ENCODE measurements at regions not wholly inside any gene's neighbourhood (a gene's known extent, or its start where the extent isn't known, plus 50 kb on each side); places are given as distances from the start of the nearest gene placed in this dataset.
"Not testable (repeated sequence)": the region's sequence is repeated elsewhere in the genome, so short reads cannot be mapped to it uniquely, and the experiment has no call there.

- no peak for DNase-seq (ENCODE audit: low spot score)
Observed at GRCh38 chr1:47522935-47523834, 85.3 kb downstream of the FOXD2 start.

- no peak for DNase-seq (ENCODE audit: low spot score)
Observed at GRCh38 chr1:47523835-47524215, 86.0 kb downstream of the FOXD2 start.

GRCh38 chr1:47524272-47524671, 86.4 kb downstream of the FOXD2 start:
- no peak for DNase-seq (ENCODE audit: low spot score)

- DNase-seq (ENCODE audit: low spot score), result peak; percentile 20
Observed at GRCh38 chr1:47527653-47528272, 89.9 kb downstream of the FOXD2 start.

- DNase-seq (ENCODE audit: low spot score), result no peak
Observed at GRCh38 chr1:47529520-47530098, 91.8 kb downstream of the FOXD2 start.

GRCh38 chr1:47532921-47533792, 95.3 kb downstream of the FOXD2 start:
- DNase-seq (ENCODE audit: low spot score), result no peak

GRCh38 chr1:47533793-47534328, 96.0 kb downstream of the FOXD2 start:
- no peak for DNase-seq (ENCODE audit: low spot score)

GRCh38 chr1:47534436-47534835, 96.6 kb downstream of the FOXD2 start:
- DNase-seq (ENCODE audit: low spot score), result no peak

- no peak for DNase-seq (ENCODE audit: low spot score)
Observed at GRCh38 chr1:47536646-47537118, 98.8 kb downstream of the FOXD2 start.

- DNase-seq (ENCODE audit: low spot score), result no peak
Observed at GRCh38 chr1:47537268-47537667, 99.4 kb downstream of the FOXD2 start.

- DNase-seq (ENCODE audit: low spot score), result no peak
Observed at GRCh38 chr1:47537966-47538365, 100.1 kb downstream of the FOXD2 start.

GRCh38 chr1:47538530-47538929, 100.7 kb downstream of the FOXD2 start:
- DNase-seq (ENCODE audit: low spot score), result not testable (repeated sequence)

- DNase-seq (ENCODE audit: low spot score), result not testable (repeated sequence)
Observed at GRCh38 chr1:47541705-47542104, 103.9 kb downstream of the FOXD2 start.

- DNase-seq (ENCODE audit: low spot score), result not testable (repeated sequence)
Observed at GRCh38 chr1:47543089-47543488, 105.2 kb downstream of the FOXD2 start.

GRCh38 chr1:47545912-47546483, 108.2 kb downstream of the FOXD2 start:
- DNase-seq (ENCODE audit: low spot score), result no peak

GRCh38 chr1:47547753-47548573, 110.1 kb downstream of the FOXD2 start:
- no peak for DNase-seq (ENCODE audit: low spot score)

- no peak for DNase-seq (ENCODE audit: low spot score)
Observed at GRCh38 chr1:47548637-47549036, 110.8 kb downstream of the FOXD2 start.

- DNase-seq (ENCODE audit: low spot score), result no peak
Observed at GRCh38 chr1:47549532-47549931, 111.7 kb downstream of the FOXD2 start.

- DNase-seq (ENCODE audit: low spot score), result no peak
Observed at GRCh38 chr1:47550929-47551328, 113.1 kb downstream of the FOXD2 start.

- DNase-seq (ENCODE audit: low spot score), result no peak
Observed at GRCh38 chr1:47551971-47552528, 114.2 kb downstream of the FOXD2 start.
